HepG2 (cell line): ENCODE measurements at regions not wholly inside any gene's neighbourhood (a gene's known extent, or its start where the extent isn't known, plus 50 kb on each side); places are given as distances from the start of the nearest gene placed in this dataset.

Experiments used
- ATAC-seq: fragments of 200-7000 bp; cut with Tn5 transposase; 3 replicates; pipeline ENCODE4 v1.9.1; 2020; ENCODE audit warnings: mild to moderate bottlenecking, moderate library complexity
- BruUV-seq: library from RNA; stranded (reverse); fragments of 400-500 nt; replicated peaks from 2 replicates; lab custom pipeline; 2021; lab: Mats Ljungman, UMichigan
- CTCF ChIA-PET: fragments of 300-600 bp; formaldehyde crosslinking; extraction: SDS; loops from one replicate; lab custom pipeline; 2021; ENCODE audit warnings: low total read pairs, inconsistent platforms, low intra/inter-chr PET ratio; lab: Yijun Ruan, JAX
- POLR2A ChIA-PET: fragments of 350-600 bp; sonication (Branson Sonifier 250); formaldehyde crosslinking; loops from one replicate; lab custom pipeline; 2020; ENCODE audit warnings: antibody characterized with exemption, inconsistent platforms; lab: Yijun Ruan, JAX
- DNase-seq: peaks from one replicate; pipeline ENCODE4 v3.0.0-alpha.2; 2015; ENCODE audit warnings: low spot score
- FAIRE-seq: peaks from 3 replicates; lab custom pipeline; 2011; peaks lifted over from hg19 to GRCh38; lab: Jason Lieb, UNC
- H2AFZ ChIP-seq: one replicate; pipeline ENCODE4 v1.6.1; 2011; ENCODE audit warnings: low read length, inconsistent platforms
- H3K27ac ChIP-seq: fragments of 300-600 bp; 3 replicates; pipeline ENCODE4 v1.8.0; 2011; ENCODE audit warnings: mixed run types, mild to moderate bottlenecking, mixed read lengths, low read length, inconsistent platforms; ENCODE audit not compliant: insufficient read depth; ENCODE audit errors: extremely low read length
- H3K27me3 ChIP-seq, 2 experiments: fragments of 200-600 bp in 1 of 2; 2 replicates in 1 of 2; 3 replicates in 1 of 2; pipeline versions ENCODE4 v1.6.0 to v1.8.0; 2011; ENCODE audit warnings: low read length in 2 of 2, mild to moderate bottlenecking in 2 of 2, moderate library complexity in 2 of 2, inconsistent platforms in 1 of 2; ENCODE audit not compliant: insufficient read depth in 2 of 2, control insufficient read depth in 1 of 2
- H3K36me3 ChIP-seq, 2 experiments: fragments of 200-600 bp in 1 of 2; replicated peaks in 1 of 2; 2 replicates in 1 of 2; 3 replicates in 1 of 2; pipeline versions ENCODE4 v1.5.1 to v1.8.0; 2011; ENCODE audit warnings: low read length in 2 of 2, inconsistent platforms in 1 of 2; ENCODE audit not compliant: insufficient read depth in 2 of 2, control insufficient read depth in 1 of 2
- H3K4me1 ChIP-seq: 2 replicates; pipeline ENCODE4 v1.5.1; 2012; ENCODE audit warnings: low read length, inconsistent platforms; ENCODE audit not compliant: insufficient read depth
- H3K4me2 ChIP-seq: 2 replicates; pipeline ENCODE4 v1.6.0; 2011; ENCODE audit warnings: low read depth, low read length, inconsistent platforms
- H3K4me3 ChIP-seq, 3 experiments: fragments of 200-600 bp in 1 of 3; sonication (generic), shearing (Covaris generic) in 1 of 3; replicated peaks in 1 of 3; 2 replicates each; pipeline ENCODE4 v1.5.1; 2011 to 2016; ENCODE audit warnings: low read length in 3 of 3, inconsistent platforms in 2 of 3, low read depth in 2 of 3, mild to moderate bottlenecking in 2 of 3, control low read depth in 1 of 3, mixed read lengths in 1 of 3; ENCODE audit not compliant: insufficient read depth in 1 of 3
- H3K79me2 ChIP-seq: one replicate; pipeline ENCODE4 v1.6.1; 2011; ENCODE audit warnings: low read length, inconsistent platforms; ENCODE audit not compliant: insufficient read depth
- H3K9ac ChIP-seq: 2 replicates; pipeline ENCODE4 v1.6.0; 2011; ENCODE audit warnings: mild to moderate bottlenecking, low read depth, low read length, inconsistent platforms; ENCODE audit not compliant: insufficient read depth
- H3K9me3 ChIP-seq: 2 replicates; pipeline ENCODE4 v1.5.1; 2012; ENCODE audit warnings: mild to moderate bottlenecking, low read length
- H4K20me1 ChIP-seq: 2 replicates; pipeline ENCODE4 v1.6.0; 2011; ENCODE audit warnings: inconsistent platforms, mild to moderate bottlenecking, low read length, moderate library complexity; ENCODE audit not compliant: insufficient read depth
- CSRNP1 ChIP-seq: sonication (generic); formaldehyde crosslinking; IDR thresholded peaks from 2 replicates; pipeline ENCODE4 v1.8.1; 2023; ENCODE audit warnings: mild to moderate bottlenecking, missing genetic modification reagents
- HBP1 ChIP-seq: IDR thresholded peaks from 2 replicates; pipeline ENCODE4 v1.6.1; 2016; ENCODE audit warnings: low read depth, control low read depth
- ZBTB4 ChIP-seq: sonication (generic); formaldehyde crosslinking; IDR thresholded peaks from 2 replicates; pipeline ENCODE4 v1.4.0; 2020; ENCODE audit warnings: missing genetic modification reagents, mild to moderate bottlenecking, borderline replicate concordance
- ZNF777 ChIP-seq: sonication (generic); formaldehyde crosslinking; IDR thresholded peaks from 2 replicates; pipeline ENCODE4 v1.4.0; 2020; ENCODE audit warnings: missing genetic modification reagents
- WGBS: methylation state at CpG from one replicate; pipeline ENCODE4 v1.1.6; 2017; ENCODE audit warnings: low lambda C conversion rate; 5-methylcytosine and 5-hydroxymethylcytosine counted together
- in situ Hi-C: cut with HindIII; loops from 2 replicates; pipeline ENCODE4 v1.10.0; 2017; ENCODE audit warnings: low pct_unique_long_range_greater_than_20kb; ENCODE audit not compliant: extremely low pct_ligation_motif_present
- intact Hi-C: fragments of 100-400 bp; cut with micrococcal nuclease; formaldehyde crosslinking; loops from one replicate; pipeline ENCODE4 v1.10.0; 2022; ENCODE audit not compliant: unreplicated experiment
- TF ChIP-seq, protein P1 (sequence below): sonication (generic); formaldehyde crosslinking; IDR thresholded peaks from 2 replicates; pipeline ENCODE4 v1.5.1; 2020; ENCODE audit warnings: missing genetic modification reagents, mild to moderate bottlenecking, borderline replicate concordance
- TF ChIP-seq, protein P2 (sequence below): sonication (generic); formaldehyde crosslinking; IDR thresholded peaks from 2 replicates; pipeline ENCODE4 v1.4.0; 2020; ENCODE audit warnings: missing genetic modification reagents

DNA sequence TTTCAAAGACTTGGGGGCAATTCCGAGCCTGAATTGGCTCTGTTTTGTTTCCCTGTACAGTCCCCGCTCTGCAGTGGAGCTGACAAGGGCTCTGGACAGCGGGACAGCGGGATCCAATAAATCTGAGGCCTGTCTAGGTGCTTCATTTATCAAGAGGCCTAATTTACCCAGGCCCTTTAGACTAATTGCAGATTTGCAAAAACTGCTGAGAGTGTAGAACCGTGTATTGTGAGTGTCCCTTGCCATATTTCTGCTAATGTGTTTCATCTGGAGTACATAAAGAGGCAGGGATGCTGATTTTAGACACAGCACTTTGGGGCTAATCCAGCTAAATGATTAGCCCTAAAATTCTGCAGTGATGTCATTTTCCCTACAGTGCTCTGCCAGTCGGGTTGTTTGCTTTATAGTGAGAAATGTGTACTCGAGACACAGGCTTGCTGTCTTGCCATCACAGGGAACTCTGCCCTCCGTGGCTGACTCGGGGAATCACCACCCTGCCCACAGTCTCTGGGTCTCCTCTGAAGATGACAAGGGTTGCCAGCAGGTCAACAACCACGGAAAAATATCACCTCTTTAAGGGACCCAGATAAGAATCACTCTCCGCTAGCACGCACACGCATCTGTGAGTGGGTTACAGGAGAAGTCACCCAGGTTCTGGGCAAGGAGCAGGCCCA, 592.0 kb downstream of the BNC2 start:
- no peaks in the 10 kb centered on the region for H3K79me2 ChIP-seq
- in situ Hi-C loops (no loop called here), intact Hi-C loops (no loop called here)
- POLR2A ChIA-PET, result no interaction called here
- H3K9ac ChIP-seq, result no peak overlapping the region
- ATAC-seq (no peak), DNase-seq (no peak), FAIRE-seq (no peak)
- no peak overlapping the region for H3K4me2 ChIP-seq
- no peaks in the 10 kb centered on the region for H3K36me3 ChIP-seq
- H3K27ac ChIP-seq, result no peak overlapping the region
- H3K9me3 ChIP-seq, result no peaks in the 10 kb centered on the region
- no peaks in the 10 kb centered on the region for H3K4me1 ChIP-seq
- CTCF ChIA-PET, result no interaction called here
- H3K27me3 ChIP-seq, result peaks cover 0 to 8% of the 10 kb centered on the region in 2 experiments; a peak in 1 of 5 replicates
- H3K4me3 ChIP-seq, result no peak overlapping the region
- 15% methylated on average over 10 of the region's 13 CpGs for WGBS
- TF ChIP-seq ZBTB4 (CRISPR knock-in tag) (no peak), ZNF777 (CRISPR knock-in tag) (no peak), CSRNP1 (CRISPR knock-in tag) (no peak), HBP1 (CRISPR knock-in tag) (no peak)
- TF ChIP-seq, protein P1, sequence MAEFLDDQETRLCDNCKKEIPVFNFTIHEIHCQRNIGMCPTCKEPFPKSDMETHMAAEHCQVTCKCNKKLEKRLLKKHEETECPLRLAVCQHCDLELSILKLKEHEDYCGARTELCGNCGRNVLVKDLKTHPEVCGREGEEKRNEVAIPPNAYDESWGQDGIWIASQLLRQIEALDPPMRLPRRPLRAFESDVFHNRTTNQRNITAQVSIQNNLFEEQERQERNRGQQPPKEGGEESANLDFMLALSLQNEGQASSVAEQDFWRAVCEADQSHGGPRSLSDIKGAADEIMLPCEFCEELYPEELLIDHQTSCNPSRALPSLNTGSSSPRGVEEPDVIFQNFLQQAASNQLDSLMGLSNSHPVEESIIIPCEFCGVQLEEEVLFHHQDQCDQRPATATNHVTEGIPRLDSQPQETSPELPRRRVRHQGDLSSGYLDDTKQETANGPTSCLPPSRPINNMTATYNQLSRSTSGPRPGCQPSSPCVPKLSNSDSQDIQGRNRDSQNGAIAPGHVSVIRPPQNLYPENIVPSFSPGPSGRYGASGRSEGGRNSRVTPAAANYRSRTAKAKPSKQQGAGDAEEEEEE (CRISPR knock-in tag), result no peak
- TF ChIP-seq, protein P2, sequence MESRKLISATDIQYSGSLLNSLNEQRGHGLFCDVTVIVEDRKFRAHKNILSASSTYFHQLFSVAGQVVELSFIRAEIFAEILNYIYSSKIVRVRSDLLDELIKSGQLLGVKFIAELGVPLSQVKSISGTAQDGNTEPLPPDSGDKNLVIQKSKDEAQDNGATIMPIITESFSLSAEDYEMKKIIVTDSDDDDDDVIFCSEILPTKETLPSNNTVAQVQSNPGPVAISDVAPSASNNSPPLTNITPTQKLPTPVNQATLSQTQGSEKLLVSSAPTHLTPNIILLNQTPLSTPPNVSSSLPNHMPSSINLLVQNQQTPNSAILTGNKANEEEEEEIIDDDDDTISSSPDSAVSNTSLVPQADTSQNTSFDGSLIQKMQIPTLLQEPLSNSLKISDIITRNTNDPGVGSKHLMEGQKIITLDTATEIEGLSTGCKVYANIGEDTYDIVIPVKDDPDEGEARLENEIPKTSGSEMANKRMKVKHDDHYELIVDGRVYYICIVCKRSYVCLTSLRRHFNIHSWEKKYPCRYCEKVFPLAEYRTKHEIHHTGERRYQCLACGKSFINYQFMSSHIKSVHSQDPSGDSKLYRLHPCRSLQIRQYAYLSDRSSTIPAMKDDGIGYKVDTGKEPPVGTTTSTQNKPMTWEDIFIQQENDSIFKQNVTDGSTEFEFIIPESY (CRISPR knock-in tag), result no peak
- BruUV-seq, result no TSS peak
- no peaks in the 10 kb centered on the region for H4K20me1 ChIP-seq
- H2AFZ ChIP-seq, result no peak overlapping the region
